Loucy (cell line): ENCODE measurements at regions not wholly inside any gene's neighbourhood (a gene's known extent, or its start where the extent isn't known, plus 50 kb on each side); places are given as distances from the start of the nearest gene placed in this dataset.

Experiments
- H2AFZ ChIP-seq: fragments of 200-600 bp; sonication (generic); 2 replicates; pipeline ENCODE4 v1.6.0; 2016; ENCODE audit warnings: antibody characterized with exemption, mild to moderate bottlenecking, low read length, moderate library complexity
- H3F3A ChIP-seq: fragments of 200-600 bp; 2 replicates; pipeline ENCODE4 v1.6.0; 2016; ENCODE audit warnings: antibody characterized with exemption, low read depth, mild to moderate bottlenecking
- H3K27me3 ChIP-seq: fragments of 200-600 bp; sonication (generic); 2 replicates; pipeline ENCODE4 v1.6.1; 2014; ENCODE audit warnings: low read length, mild to moderate bottlenecking; ENCODE audit not compliant: insufficient read depth, poor library complexity, severe bottlenecking
- H3K36me3 ChIP-seq: fragments of 200-600 bp; sonication (generic); 2 replicates; pipeline ENCODE4 v1.6.1; 2016; ENCODE audit warnings: low read length; ENCODE audit not compliant: insufficient read depth
- H3K4me1 ChIP-seq: fragments of 200-600 bp; sonication (generic); 2 replicates; pipeline ENCODE4 v1.5.1; 2014; ENCODE audit warnings: low read length, mild to moderate bottlenecking; ENCODE audit not compliant: insufficient read depth, poor library complexity, severe bottlenecking
- H3K4me2 ChIP-seq: fragments of 200-600 bp; sonication (generic); 2 replicates; pipeline ENCODE4 v1.6.0; 2014; ENCODE audit warnings: antibody characterized with exemption, low read length, low read depth, mild to moderate bottlenecking; ENCODE audit not compliant: poor library complexity, severe bottlenecking
- H3K4me3 ChIP-seq: fragments of 200-600 bp; sonication (generic); 2 replicates; pipeline ENCODE4 v1.5.1; 2014; ENCODE audit warnings: low read length, mild to moderate bottlenecking, mixed read lengths; ENCODE audit not compliant: poor library complexity, severe bottlenecking
- H3K79me2 ChIP-seq: fragments of 200-600 bp; sonication (generic); 2 replicates; pipeline ENCODE4 v1.6.1; 2014; ENCODE audit warnings: low read length; ENCODE audit not compliant: insufficient read depth
- H3K9ac ChIP-seq: fragments of 200-600 bp; sonication (generic); 2 replicates; pipeline ENCODE4 v1.6.0; 2014; ENCODE audit warnings: mild to moderate bottlenecking, low read depth, low read length, moderate library complexity; ENCODE audit not compliant: poor library complexity, severe bottlenecking
- H3K9me2 ChIP-seq: fragments of 200-600 bp; sonication (generic); replicated peaks from 2 replicates; pipeline ENCODE4 v1.6.1; 2016; ENCODE audit warnings: low read depth, low read length, mixed read lengths
- H3K9me3 ChIP-seq: fragments of 200-600 bp; sonication (generic); 2 replicates; pipeline ENCODE4 v1.6.1; 2014; ENCODE audit warnings: mild to moderate bottlenecking, antibody characterized with exemption, low read length, low read depth; ENCODE audit not compliant: insufficient read depth
- H4K20me1 ChIP-seq: fragments of 200-600 bp; sonication (generic); 2 replicates; pipeline ENCODE4 v1.6.0; 2014; ENCODE audit warnings: antibody characterized with exemption, low read length, mild to moderate bottlenecking; ENCODE audit not compliant: insufficient read depth, poor library complexity, severe bottlenecking
- EZH2phosphoT487 ChIP-seq: fragments of 200-600 bp; IDR thresholded peaks from 2 replicates; pipeline ENCODE4 v1.6.1; 2018; ENCODE audit warnings: antibody characterized with exemption, mild to moderate bottlenecking, moderate library complexity, borderline replicate concordance
- TF ChIP-seq, protein P1 (sequence below): fragments of 200-600 bp; sonication (generic); conservative IDR thresholded peaks from 2 replicates; pipeline ENCODE4 v1.5.1; 2014; ENCODE audit warnings: mild to moderate bottlenecking, antibody characterized with exemption, low read length

DNA sequence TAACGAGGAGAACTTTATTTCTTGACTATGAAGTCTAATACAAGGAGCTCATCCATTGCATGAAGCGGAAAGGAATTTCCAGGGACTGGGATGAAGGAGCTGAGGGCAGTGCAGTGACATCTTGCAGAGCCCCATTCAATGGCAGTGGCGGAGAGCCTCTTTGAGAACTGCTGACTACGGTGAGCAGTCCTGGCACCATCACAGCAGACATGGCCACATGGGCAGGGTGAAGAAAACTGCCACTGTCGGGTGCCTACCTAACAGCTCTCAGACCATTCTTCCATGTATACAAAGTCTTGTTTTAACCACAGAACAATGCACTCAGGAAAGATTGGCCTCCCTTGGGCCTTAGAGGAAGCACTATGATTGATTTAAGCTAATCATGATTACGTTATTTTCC, 506.1 kb upstream of the DCC start:
- Histone ChIP-seq H3K9me2 (no peaks in the 10 kb centered on the region), H3K9me3 (no peaks in the 10 kb centered on the region), H3K9ac (no peak overlapping the region), H3K4me1 (no peaks in the 10 kb centered on the region), H3K79me2 (no peaks in the 10 kb centered on the region), H2AFZ (no peak overlapping the region), H3K27me3 (no peaks in the 10 kb centered on the region), H3K4me2 (no peak overlapping the region), H3K36me3 (no peaks in the 10 kb centered on the region), H3K4me3 (no peak overlapping the region), H4K20me1 (no peaks in the 10 kb centered on the region), H3F3A (no peaks in the 10 kb centered on the region)
- TF ChIP-seq EZH2phosphoT487, result no peak

DNA sequence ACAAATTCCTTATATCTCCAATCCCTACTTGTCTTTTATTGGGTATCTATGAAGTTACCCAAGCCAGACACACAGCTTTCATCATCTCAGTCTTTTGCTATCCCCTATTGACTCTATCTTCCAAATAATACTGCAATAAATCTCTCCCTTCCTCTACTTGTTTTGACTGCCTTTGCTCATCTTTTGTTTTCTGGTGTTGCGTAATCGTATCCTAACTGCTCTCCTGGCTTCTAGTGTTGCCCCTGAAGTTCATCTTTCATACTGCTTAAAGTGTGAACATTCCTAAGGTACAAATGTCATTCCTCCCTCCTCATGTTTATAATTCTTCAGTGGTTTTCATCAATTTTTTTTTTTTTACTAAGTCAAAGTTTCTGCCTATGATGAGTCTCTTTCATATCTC, 491.3 kb upstream of the DCC start:
- Histone ChIP-seq H3K9me2 (no peaks in the 10 kb centered on the region), H3F3A (no peaks in the 10 kb centered on the region), H2AFZ (no peak overlapping the region), H3K27me3 (no peaks in the 10 kb centered on the region), H3K9ac (no peak overlapping the region), H3K4me1 (no peaks in the 10 kb centered on the region), H4K20me1 (no peaks in the 10 kb centered on the region), H3K9me3 (no peaks in the 10 kb centered on the region), H3K36me3 (no peaks in the 10 kb centered on the region), H3K79me2 (no peaks in the 10 kb centered on the region), H3K4me3 (no peak overlapping the region), H3K4me2 (no peak overlapping the region)
- no peak for TF ChIP-seq EZH2phosphoT487
- TF ChIP-seq, protein P1, sequence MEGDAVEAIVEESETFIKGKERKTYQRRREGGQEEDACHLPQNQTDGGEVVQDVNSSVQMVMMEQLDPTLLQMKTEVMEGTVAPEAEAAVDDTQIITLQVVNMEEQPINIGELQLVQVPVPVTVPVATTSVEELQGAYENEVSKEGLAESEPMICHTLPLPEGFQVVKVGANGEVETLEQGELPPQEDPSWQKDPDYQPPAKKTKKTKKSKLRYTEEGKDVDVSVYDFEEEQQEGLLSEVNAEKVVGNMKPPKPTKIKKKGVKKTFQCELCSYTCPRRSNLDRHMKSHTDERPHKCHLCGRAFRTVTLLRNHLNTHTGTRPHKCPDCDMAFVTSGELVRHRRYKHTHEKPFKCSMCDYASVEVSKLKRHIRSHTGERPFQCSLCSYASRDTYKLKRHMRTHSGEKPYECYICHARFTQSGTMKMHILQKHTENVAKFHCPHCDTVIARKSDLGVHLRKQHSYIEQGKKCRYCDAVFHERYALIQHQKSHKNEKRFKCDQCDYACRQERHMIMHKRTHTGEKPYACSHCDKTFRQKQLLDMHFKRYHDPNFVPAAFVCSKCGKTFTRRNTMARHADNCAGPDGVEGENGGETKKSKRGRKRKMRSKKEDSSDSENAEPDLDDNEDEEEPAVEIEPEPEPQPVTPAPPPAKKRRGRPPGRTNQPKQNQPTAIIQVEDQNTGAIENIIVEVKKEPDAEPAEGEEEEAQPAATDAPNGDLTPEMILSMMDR, result no peak

DNA sequence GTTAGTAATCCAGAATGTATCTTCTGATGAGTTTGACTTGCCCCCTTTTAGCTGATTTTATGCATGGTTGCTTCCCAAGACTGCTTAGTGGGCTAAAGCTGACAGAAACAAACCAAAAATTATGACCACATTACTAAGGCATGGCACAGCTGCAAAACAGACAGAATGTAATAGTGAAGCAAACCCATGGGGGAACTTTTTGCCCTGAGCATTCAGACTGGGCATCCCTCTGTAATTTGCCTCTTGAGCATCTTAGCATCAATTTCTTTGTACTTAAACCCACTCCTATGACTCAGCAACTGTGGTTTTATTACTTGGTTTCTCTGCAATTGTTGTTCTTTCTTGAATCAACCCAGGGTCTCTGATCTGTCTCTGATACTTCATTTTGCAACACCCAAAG, 487.3 kb upstream of the DCC start:
- Histone ChIP-seq H3K79me2 (no peaks in the 10 kb centered on the region), H2AFZ (no peak overlapping the region), H3K27me3 (no peaks in the 10 kb centered on the region), H3F3A (no peaks in the 10 kb centered on the region), H3K36me3 (no peaks in the 10 kb centered on the region), H3K9me2 (no peaks in the 10 kb centered on the region), H3K9ac (no peak overlapping the region), H3K4me1 (no peaks in the 10 kb centered on the region), H3K9me3 (no peaks in the 10 kb centered on the region), H3K4me3 (no peak overlapping the region), H4K20me1 (no peaks in the 10 kb centered on the region), H3K4me2 (no peak overlapping the region)
- TF ChIP-seq, protein P1, result no peak
- TF ChIP-seq EZH2phosphoT487, result no peak

DNA sequence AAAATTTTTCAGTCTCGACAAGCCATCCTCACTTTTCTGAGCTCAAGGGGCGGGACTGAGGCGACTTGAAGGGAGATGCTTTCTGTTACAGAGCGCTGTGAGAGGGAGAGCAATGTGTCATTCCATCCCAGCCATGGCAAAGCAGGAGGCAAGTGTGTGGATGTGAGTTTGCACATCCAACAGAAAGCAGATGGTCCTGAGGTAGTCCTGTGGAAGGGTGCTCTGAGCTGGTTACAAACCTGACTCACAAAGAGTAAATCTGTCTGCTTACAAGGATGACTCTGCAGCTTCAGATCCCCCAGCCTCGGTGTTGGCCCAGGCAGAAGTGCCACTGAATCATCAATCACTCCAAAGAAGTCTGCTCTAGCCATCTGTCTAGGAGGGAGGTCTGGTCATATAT, 482.0 kb upstream of the DCC start:
- Histone ChIP-seq H3K4me1 (no peaks in the 10 kb centered on the region), H3K9ac (no peak overlapping the region), H3K9me2 (no peaks in the 10 kb centered on the region), H3K79me2 (no peaks in the 10 kb centered on the region), H3F3A (no peaks in the 10 kb centered on the region), H2AFZ (no peak overlapping the region), H3K4me3 (no peak overlapping the region), H3K9me3 (no peaks in the 10 kb centered on the region), H3K27me3 (no peaks in the 10 kb centered on the region), H4K20me1 (no peaks in the 10 kb centered on the region), H3K4me2 (no peak overlapping the region), H3K36me3 (no peaks in the 10 kb centered on the region)
- TF ChIP-seq EZH2phosphoT487, result no peak
- TF ChIP-seq, protein P1, result no peak
